HepG2 (cell line): ENCODE measurements at regions not wholly inside any gene's neighbourhood (a gene's known extent, or its start where the extent isn't known, plus 50 kb on each side); places are given as distances from the start of the nearest gene placed in this dataset.
A peak's percentile ranks its signal among the peaks of the same experiment; 100 is the strongest.

Experiments used
- ATAC-seq: fragments of 200-7000 bp; cut with Tn5 transposase; 3 replicates; pipeline ENCODE4 v1.9.1; 2020; ENCODE audit warnings: mild to moderate bottlenecking, moderate library complexity
- BruUV-seq: library from RNA; stranded (reverse); fragments of 400-500 nt; replicated peaks from 2 replicates; lab custom pipeline; 2021; lab: Mats Ljungman, UMichigan
- CTCF ChIA-PET: fragments of 300-600 bp; formaldehyde crosslinking; extraction: SDS; loops from one replicate; lab custom pipeline; 2021; ENCODE audit warnings: low total read pairs, inconsistent platforms, low intra/inter-chr PET ratio; lab: Yijun Ruan, JAX
- POLR2A ChIA-PET: fragments of 350-600 bp; sonication (Branson Sonifier 250); formaldehyde crosslinking; loops from one replicate; lab custom pipeline; 2020; ENCODE audit warnings: antibody characterized with exemption, inconsistent platforms; lab: Yijun Ruan, JAX
- DNase-seq: peaks from one replicate; pipeline ENCODE4 v3.0.0-alpha.2; 2015; ENCODE audit warnings: low spot score
- FAIRE-seq: peaks from 3 replicates; lab custom pipeline; 2011; peaks lifted over from hg19 to GRCh38; lab: Jason Lieb, UNC
- H2AFZ ChIP-seq: one replicate; pipeline ENCODE4 v1.6.1; 2011; ENCODE audit warnings: low read length, inconsistent platforms
- H3K27ac ChIP-seq: fragments of 300-600 bp; 3 replicates; pipeline ENCODE4 v1.8.0; 2011; ENCODE audit warnings: mixed run types, mild to moderate bottlenecking, mixed read lengths, low read length, inconsistent platforms; ENCODE audit not compliant: insufficient read depth; ENCODE audit errors: extremely low read length
- H3K27me3 ChIP-seq, 2 experiments: fragments of 200-600 bp in 1 of 2; 2 replicates in 1 of 2; 3 replicates in 1 of 2; pipeline versions ENCODE4 v1.6.0 to v1.8.0; 2011; ENCODE audit warnings: low read length in 2 of 2, mild to moderate bottlenecking in 2 of 2, moderate library complexity in 2 of 2, inconsistent platforms in 1 of 2; ENCODE audit not compliant: insufficient read depth in 2 of 2, control insufficient read depth in 1 of 2
- H3K36me3 ChIP-seq, 2 experiments: fragments of 200-600 bp in 1 of 2; replicated peaks in 1 of 2; 2 replicates in 1 of 2; 3 replicates in 1 of 2; pipeline versions ENCODE4 v1.5.1 to v1.8.0; 2011; ENCODE audit warnings: low read length in 2 of 2, inconsistent platforms in 1 of 2; ENCODE audit not compliant: insufficient read depth in 2 of 2, control insufficient read depth in 1 of 2
- H3K4me1 ChIP-seq: 2 replicates; pipeline ENCODE4 v1.5.1; 2012; ENCODE audit warnings: low read length, inconsistent platforms; ENCODE audit not compliant: insufficient read depth
- H3K4me2 ChIP-seq: 2 replicates; pipeline ENCODE4 v1.6.0; 2011; ENCODE audit warnings: low read depth, low read length, inconsistent platforms
- H3K4me3 ChIP-seq, 3 experiments: fragments of 200-600 bp in 1 of 3; sonication (generic), shearing (Covaris generic) in 1 of 3; replicated peaks in 1 of 3; 2 replicates each; pipeline ENCODE4 v1.5.1; 2011 to 2016; ENCODE audit warnings: low read length in 3 of 3, inconsistent platforms in 2 of 3, low read depth in 2 of 3, mild to moderate bottlenecking in 2 of 3, control low read depth in 1 of 3, mixed read lengths in 1 of 3; ENCODE audit not compliant: insufficient read depth in 1 of 3
- H3K79me2 ChIP-seq: one replicate; pipeline ENCODE4 v1.6.1; 2011; ENCODE audit warnings: low read length, inconsistent platforms; ENCODE audit not compliant: insufficient read depth
- H3K9ac ChIP-seq: 2 replicates; pipeline ENCODE4 v1.6.0; 2011; ENCODE audit warnings: mild to moderate bottlenecking, low read depth, low read length, inconsistent platforms; ENCODE audit not compliant: insufficient read depth
- H3K9me3 ChIP-seq: 2 replicates; pipeline ENCODE4 v1.5.1; 2012; ENCODE audit warnings: mild to moderate bottlenecking, low read length
- H4K20me1 ChIP-seq: 2 replicates; pipeline ENCODE4 v1.6.0; 2011; ENCODE audit warnings: inconsistent platforms, mild to moderate bottlenecking, low read length, moderate library complexity; ENCODE audit not compliant: insufficient read depth
- CEBPB ChIP-seq: IDR thresholded peaks from 2 replicates; pipeline ENCODE4 v1.6.1; 2011; ENCODE audit warnings: low read depth, low read length, improper control_type of control experiment, borderline replicate concordance
- SALL2 ChIP-seq: sonication (generic); formaldehyde crosslinking; IDR thresholded peaks from 2 replicates; pipeline ENCODE4 v1.8.1; 2023; ENCODE audit warnings: mild to moderate bottlenecking, missing genetic modification reagents, inconsistent platforms
- WGBS: methylation state at CpG from one replicate; pipeline ENCODE4 v1.1.6; 2017; ENCODE audit warnings: low lambda C conversion rate; 5-methylcytosine and 5-hydroxymethylcytosine counted together
- in situ Hi-C: cut with HindIII; loops from 2 replicates; pipeline ENCODE4 v1.10.0; 2017; ENCODE audit warnings: low pct_unique_long_range_greater_than_20kb; ENCODE audit not compliant: extremely low pct_ligation_motif_present
- intact Hi-C: fragments of 100-400 bp; cut with micrococcal nuclease; formaldehyde crosslinking; loops from one replicate; pipeline ENCODE4 v1.10.0; 2022; ENCODE audit not compliant: unreplicated experiment
- small RNA-seq, 3 experiments: library from RNA; depleted of rRNA; stranded (forward); fragments of <200 nt; gene quantifications; one replicate each; pipeline ENCODE3, GENCODE V24; 2012; ENCODE audit warnings: low read depth in 2 of 3, low replicate concordance in 1 of 3; ENCODE audit not compliant: insufficient read length in 3 of 3, insufficient read depth in 2 of 3
- TF ChIP-seq, protein P1 (sequence below): sonication (generic); formaldehyde crosslinking; IDR thresholded peaks from 2 replicates; pipeline ENCODE4 v1.4.0; 2020; ENCODE audit warnings: missing genetic modification reagents
- TF ChIP-seq, protein P2 (sequence below): sonication (generic); formaldehyde crosslinking; IDR thresholded peaks from 2 replicates; pipeline ENCODE4 v1.4.0; 2020; ENCODE audit warnings: missing genetic modification reagents

- TF ChIP-seq, protein P1, sequence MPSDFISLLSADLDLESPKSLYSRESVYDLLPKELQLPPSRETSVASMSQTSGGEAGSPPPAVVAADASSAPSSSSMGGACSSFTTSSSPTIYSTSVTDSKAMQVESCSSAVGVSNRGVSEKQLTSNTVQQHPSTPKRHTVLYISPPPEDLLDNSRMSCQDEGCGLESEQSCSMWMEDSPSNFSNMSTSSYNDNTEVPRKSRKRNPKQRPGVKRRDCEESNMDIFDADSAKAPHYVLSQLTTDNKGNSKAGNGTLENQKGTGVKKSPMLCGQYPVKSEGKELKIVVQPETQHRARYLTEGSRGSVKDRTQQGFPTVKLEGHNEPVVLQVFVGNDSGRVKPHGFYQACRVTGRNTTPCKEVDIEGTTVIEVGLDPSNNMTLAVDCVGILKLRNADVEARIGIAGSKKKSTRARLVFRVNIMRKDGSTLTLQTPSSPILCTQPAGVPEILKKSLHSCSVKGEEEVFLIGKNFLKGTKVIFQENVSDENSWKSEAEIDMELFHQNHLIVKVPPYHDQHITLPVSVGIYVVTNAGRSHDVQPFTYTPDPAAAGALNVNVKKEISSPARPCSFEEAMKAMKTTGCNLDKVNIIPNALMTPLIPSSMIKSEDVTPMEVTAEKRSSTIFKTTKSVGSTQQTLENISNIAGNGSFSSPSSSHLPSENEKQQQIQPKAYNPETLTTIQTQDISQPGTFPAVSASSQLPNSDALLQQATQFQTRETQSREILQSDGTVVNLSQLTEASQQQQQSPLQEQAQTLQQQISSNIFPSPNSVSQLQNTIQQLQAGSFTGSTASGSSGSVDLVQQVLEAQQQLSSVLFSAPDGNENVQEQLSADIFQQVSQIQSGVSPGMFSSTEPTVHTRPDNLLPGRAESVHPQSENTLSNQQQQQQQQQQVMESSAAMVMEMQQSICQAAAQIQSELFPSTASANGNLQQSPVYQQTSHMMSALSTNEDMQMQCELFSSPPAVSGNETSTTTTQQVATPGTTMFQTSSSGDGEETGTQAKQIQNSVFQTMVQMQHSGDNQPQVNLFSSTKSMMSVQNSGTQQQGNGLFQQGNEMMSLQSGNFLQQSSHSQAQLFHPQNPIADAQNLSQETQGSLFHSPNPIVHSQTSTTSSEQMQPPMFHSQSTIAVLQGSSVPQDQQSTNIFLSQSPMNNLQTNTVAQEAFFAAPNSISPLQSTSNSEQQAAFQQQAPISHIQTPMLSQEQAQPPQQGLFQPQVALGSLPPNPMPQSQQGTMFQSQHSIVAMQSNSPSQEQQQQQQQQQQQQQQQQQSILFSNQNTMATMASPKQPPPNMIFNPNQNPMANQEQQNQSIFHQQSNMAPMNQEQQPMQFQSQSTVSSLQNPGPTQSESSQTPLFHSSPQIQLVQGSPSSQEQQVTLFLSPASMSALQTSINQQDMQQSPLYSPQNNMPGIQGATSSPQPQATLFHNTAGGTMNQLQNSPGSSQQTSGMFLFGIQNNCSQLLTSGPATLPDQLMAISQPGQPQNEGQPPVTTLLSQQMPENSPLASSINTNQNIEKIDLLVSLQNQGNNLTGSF (CRISPR knock-in tag), result no peak
- TF ChIP-seq SALL2 (CRISPR knock-in tag), result no peak
Observed at GRCh38 chr17:31588512-31588911, 197.0 kb downstream of the RAB11FIP4 start (continued).

GRCh38 chr17:31588034-31588433 is 196.6 kb downstream of the RAB11FIP4 start:
- POLR2A ChIA-PET, result no interaction called here

More at GRCh38 chr17:31588034-31588433, 196.6 kb downstream of the RAB11FIP4 start:
- H3K4me1 ChIP-seq, result no peaks in the 10 kb centered on the region
- no peak overlapping the region for H3K4me3 ChIP-seq
- TF ChIP-seq, protein P2, sequence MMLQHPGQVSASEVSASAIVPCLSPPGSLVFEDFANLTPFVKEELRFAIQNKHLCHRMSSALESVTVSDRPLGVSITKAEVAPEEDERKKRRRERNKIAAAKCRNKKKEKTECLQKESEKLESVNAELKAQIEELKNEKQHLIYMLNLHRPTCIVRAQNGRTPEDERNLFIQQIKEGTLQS, result no peak
- peak; percentile 45; the same call in 1 of the 2 replicates for TF ChIP-seq CEBPB
- no peaks in the 10 kb centered on the region for H3K36me3 ChIP-seq
- no peaks in the 10 kb centered on the region; a peak in 1 of 5 replicates for H3K27me3 ChIP-seq
- ATAC-seq (no peak), DNase-seq (no peak), FAIRE-seq (no peak)
- H2AFZ ChIP-seq, result no peak overlapping the region
- H4K20me1 ChIP-seq, result no peaks in the 10 kb centered on the region
- intact Hi-C loops (no loop called here), in situ Hi-C loops (no loop called here)
- no peak overlapping the region for H3K4me2 ChIP-seq
- no peak overlapping the region for H3K9ac ChIP-seq
- 31% methylated on average over 5 of the region's 5 CpGs for WGBS
- CTCF ChIA-PET, result no interaction called here
- no peaks in the 10 kb centered on the region for H3K9me3 ChIP-seq
- no TSS peak for BruUV-seq
- H3K79me2 ChIP-seq, result no peaks in the 10 kb centered on the region
- no peak overlapping the region for H3K27ac ChIP-seq

Small RNAs in the stretch of these regions (small RNA-seq; reads per million reads assigned to genes)
- 0 reads per million in 3 experiments for gene AC007923.3
- gene RNU6-1134P, result 0 reads per million in 3 experiments
